HG02884 (cell line): ENCODE measurements at regions not wholly inside any gene's neighbourhood (a gene's known extent, or its start where the extent isn't known, plus 50 kb on each side); places are given as distances from the start of the nearest gene placed in this dataset.

Experiments
- ATAC-seq: cut with Tn5 transposase; IDR thresholded peaks from one replicate; pipeline ENCODE4 v1.9.1; 2021; ENCODE audit warnings: mild to moderate bottlenecking, moderate library complexity; ENCODE audit not compliant: unreplicated experiment

- no peak for ATAC-seq
These were observed 56.2 kb downstream of the TAF11L14 start for GRCh38 chr5:17690473-17690872.

- ATAC-seq = no peak
These were observed 57.5 kb downstream of the TAF11L14 start for GRCh38 chr5:17691762-17692161.

- no peak for ATAC-seq
These were observed 60.1 kb downstream of the TAF11L14 start for GRCh38 chr5:17694371-17694770.

- ATAC-seq = no peak
These were observed 60.7 kb downstream of the TAF11L14 start for GRCh38 chr5:17694914-17695313.

GRCh38 chr5:17696627-17697026 is 62.4 kb downstream of the TAF11L14 start:
- no peak for ATAC-seq

GRCh38 chr5:17697671-17698070 is 63.4 kb downstream of the TAF11L14 start:
- no peak for ATAC-seq

GRCh38 chr5:17709011-17709710 is 74.9 kb downstream of the TAF11L14 start:
- ATAC-seq = no peak

- ATAC-seq = no peak
These were observed 79.0 kb downstream of the TAF11L14 start for GRCh38 chr5:17713301-17713700.

- ATAC-seq = no peak
These were observed 79.9 kb downstream of the TAF11L14 start for GRCh38 chr5:17714186-17714585.

GRCh38 chr5:17719592-17719991 is 85.3 kb downstream of the TAF11L14 start:
- no peak for ATAC-seq

GRCh38 chr5:17720071-17720470 is 85.8 kb downstream of the TAF11L14 start:
- ATAC-seq = no peak

- ATAC-seq = no peak
These were observed 89.6 kb downstream of the TAF11L14 start for GRCh38 chr5:17723876-17724275.

- no peak for ATAC-seq
These were observed 92.8 kb downstream of the TAF11L14 start for GRCh38 chr5:17727098-17727497.

GRCh38 chr5:17730421-17730820 is 96.2 kb downstream of the TAF11L14 start:
- no peak for ATAC-seq

- ATAC-seq = no peak
These were observed 98.2 kb downstream of the TAF11L14 start for GRCh38 chr5:17732351-17732923.

GRCh38 chr5:17734011-17734410 is 99.8 kb downstream of the TAF11L14 start:
- no peak for ATAC-seq

- no peak for ATAC-seq
These were observed 101.5 kb downstream of the TAF11L14 start for GRCh38 chr5:17735761-17736160.

GRCh38 chr5:17737092-17737491 is 102.8 kb downstream of the TAF11L14 start:
- ATAC-seq = no peak

GRCh38 chr5:17738446-17738845 is 104.2 kb downstream of the TAF11L14 start:
- no peak for ATAC-seq

GRCh38 chr5:17743580-17744435 is 109.5 kb downstream of the TAF11L14 start:
- no peak for ATAC-seq

- no peak for ATAC-seq
These were observed 113.9 kb downstream of the TAF11L14 start for GRCh38 chr5:17748201-17748600.

- ATAC-seq = no peak
These were observed 114.7 kb downstream of the TAF11L14 start for GRCh38 chr5:17748941-17749340.
